GM23338 (cell line): ENCODE measurements at regions not wholly inside any gene's neighbourhood (a gene's known extent, or its start where the extent isn't known, plus 50 kb on each side); places are given as distances from the start of the nearest gene placed in this dataset.

Source experiments
- ATAC-seq: fragments of 200-7000 bp; cut with Tn5 transposase; 3 replicates; pipeline ENCODE4 v1.9.1; 2020
- DNase-seq: peaks from one replicate; pipeline ENCODE4 v3.0.0-alpha.2; 2015; ENCODE audit warnings: low spot score
- H2AFZ ChIP-seq: fragments of 200-600 bp; sonication (generic); 2 replicates; pipeline ENCODE4 v1.8.0; 2016; ENCODE audit warnings: antibody characterized with exemption, mild to moderate bottlenecking, moderate library complexity
- H3F3A ChIP-seq: fragments of 200-600 bp; sonication (generic); replicated peaks from 2 replicates; pipeline ENCODE4 v1.8.0; 2017; ENCODE audit warnings: antibody characterized with exemption, mixed run types, low read depth
- H3K27ac ChIP-seq: fragments of 200-600 bp; sonication (generic); 2 replicates; pipeline ENCODE4 v1.6.1; 2016; ENCODE audit warnings: low read depth
- H3K27me3 ChIP-seq: fragments of 200-600 bp; sonication (generic); 2 replicates; pipeline ENCODE4 v1.8.0; 2016; ENCODE audit warnings: mild to moderate bottlenecking, mixed run types, moderate library complexity; ENCODE audit not compliant: insufficient read depth
- H3K36me3 ChIP-seq: fragments of 200-600 bp; sonication (generic); 2 replicates; pipeline ENCODE4 v1.8.0; 2016; ENCODE audit warnings: mild to moderate bottlenecking; ENCODE audit not compliant: insufficient read depth
- H3K4me1 ChIP-seq: fragments of 200-600 bp; sonication (generic); 2 replicates; pipeline ENCODE4 v1.8.0; 2016; ENCODE audit warnings: mild to moderate bottlenecking, moderate library complexity; ENCODE audit not compliant: insufficient read depth
- H3K4me2 ChIP-seq: fragments of 200-600 bp; sonication (generic); 2 replicates; pipeline ENCODE4 v1.7.1; 2017; ENCODE audit warnings: mixed run types
- H3K4me3 ChIP-seq: fragments of 200-600 bp; sonication (generic); 2 replicates; pipeline ENCODE4 v1.6.1; 2016; ENCODE audit warnings: mixed run types
- H3K79me2 ChIP-seq: fragments of 200-600 bp; sonication (generic); replicated peaks from 2 replicates; pipeline ENCODE4 v1.8.0; 2017; ENCODE audit warnings: mild to moderate bottlenecking; ENCODE audit not compliant: insufficient read depth
- H3K9me2 ChIP-seq: fragments of 200-600 bp; sonication (generic); 2 replicates; pipeline ENCODE4 v1.8.0; 2017; ENCODE audit not compliant: insufficient read depth
- H4K20me1 ChIP-seq: fragments of 200-600 bp; sonication (generic); replicated peaks from 2 replicates; pipeline ENCODE4 v1.8.0; 2017; ENCODE audit warnings: mild to moderate bottlenecking; ENCODE audit not compliant: insufficient read depth
- H3K27ac Mint-ChIP-seq: 2 replicates; pipeline ENCODE4 v1.8.0; 2020; ENCODE audit warnings: inconsistent platforms, mild to moderate bottlenecking, moderate library complexity, mixed read lengths
- H3K27me3 Mint-ChIP-seq: 3 replicates; pipeline ENCODE4 v1.8.0; 2022; ENCODE audit warnings: low read depth, mild to moderate bottlenecking, moderate library complexity, mixed read lengths, inconsistent platforms; ENCODE audit not compliant: insufficient read depth, poor library complexity
- H3K36me3 Mint-ChIP-seq: 3 replicates; pipeline ENCODE4 v1.8.0; 2021; ENCODE audit warnings: low read depth, mild to moderate bottlenecking, inconsistent platforms, moderate library complexity, mixed read lengths
- H3K4me1 Mint-ChIP-seq: 3 replicates; pipeline ENCODE4 v1.8.0; 2020; ENCODE audit warnings: mild to moderate bottlenecking, inconsistent platforms, mixed read lengths
- H3K4me3 Mint-ChIP-seq: 3 replicates; pipeline ENCODE4 v1.8.0; 2021; ENCODE audit warnings: moderate library complexity, mild to moderate bottlenecking, inconsistent platforms, mixed read lengths
- H3K9me3 Mint-ChIP-seq: 3 replicates; pipeline ENCODE4 v1.8.0; 2020; ENCODE audit warnings: moderate library complexity, mild to moderate bottlenecking, inconsistent platforms, mixed read lengths
- CTCF ChIP-seq, 2 experiments: fragments of 200-600 bp in 1 of 2; sonication (generic) in 1 of 2; conservative IDR thresholded peaks; 2 replicates each; pipeline versions ENCODE4 v1.5.1 to v1.6.1; 2016 to 2017; ENCODE audit warnings: antibody characterized with exemption in 2 of 2, low read depth in 2 of 2, mild to moderate bottlenecking in 2 of 2, moderate library complexity in 1 of 2
- EZH2phosphoT487 ChIP-seq: fragments of 200-600 bp; sonication (generic); IDR thresholded peaks from one replicate; pipeline ENCODE4 v1.8.1; 2018; ENCODE audit warnings: antibody characterized with exemption; ENCODE audit not compliant: unreplicated experiment
- NANOG ChIP-seq: IDR thresholded peaks from 2 replicates; pipeline ENCODE4 v1.6.1; 2016; ENCODE audit warnings: antibody characterized with exemption, borderline replicate concordance
- ZNF114 ChIP-seq: fragments of 250-450 bp; sonication (Bioruptor Pico); IDR thresholded peaks from 2 replicates; pipeline ENCODE4 v1.5.0; 2020; ENCODE audit warnings: mild to moderate bottlenecking, moderate library complexity
- ZNF462 ChIP-seq: fragments of 250-450 bp; sonication (Bioruptor Pico); IDR thresholded peaks from 2 replicates; pipeline ENCODE4 v1.5.0; 2020; ENCODE audit warnings: mild to moderate bottlenecking, moderate library complexity

GRCh38 chr19:31492050-31492449 is 142.8 kb upstream of the TSHZ3 start:
- Histone ChIP-seq H3K4me2 (no peak overlapping the region), H3F3A (no peaks in the 10 kb centered on the region), H2AFZ (no peak overlapping the region), H3K36me3 (no peaks in the 10 kb centered on the region), H3K27ac (no peak overlapping the region), H3K27me3 (no peaks in the 10 kb centered on the region), H3K4me3 (no peak overlapping the region), H3K79me2 (no peaks in the 10 kb centered on the region), H3K4me1 (no peaks in the 10 kb centered on the region), H4K20me1 (no peaks in the 10 kb centered on the region), H3K9me2 (peaks cover 20% of the 10 kb centered on the region)
- Mint-ChIP-seq H3K36me3 (peaks cover 3% of the 10 kb centered on the region; the same call in 1 of the 3 replicates), H3K9me3 (peaks cover 8% of the 10 kb centered on the region), H3K4me1 (peaks cover 2% of the 10 kb centered on the region; the same call in 1 of the 3 replicates), H3K27ac (no peak overlapping the region), H3K27me3 (no peaks in the 10 kb centered on the region), H3K4me3 (no peak overlapping the region)
- no peak for TF ChIP-seq ZNF462 (CRISPR knock-in tag)
- TF ChIP-seq ZNF114 (CRISPR knock-in tag), result no peak
- no peak for TF ChIP-seq NANOG
- no peak for ATAC-seq
- DNase-seq, result no peak

- Histone ChIP-seq H3K36me3 (no peaks in the 10 kb centered on the region), H3K79me2 (no peaks in the 10 kb centered on the region), H3K27ac (no peak overlapping the region), H3K4me3 (no peak overlapping the region), H3F3A (no peaks in the 10 kb centered on the region), H3K4me1 (no peaks in the 10 kb centered on the region), H2AFZ (no peak overlapping the region), H3K27me3 (no peaks in the 10 kb centered on the region), H3K9me2 (peaks cover 14% of the 10 kb centered on the region), H3K4me2 (no peak overlapping the region), H4K20me1 (no peaks in the 10 kb centered on the region)
- no peak overlapping the region for H3K27ac Mint-ChIP-seq
- H3K4me1 Mint-ChIP-seq, result no peaks in the 10 kb centered on the region; the same call in 2 of the 3 replicates
- no peaks in the 10 kb centered on the region for H3K36me3 Mint-ChIP-seq
- H3K9me3 Mint-ChIP-seq, result 0 out of 3 replicates have a peak, but pooled peaks cover 3% of the 10 kb centered on the region
- H3K4me3 Mint-ChIP-seq, result no peak overlapping the region
- peaks cover 4% of the 10 kb centered on the region for H3K27me3 Mint-ChIP-seq
- DNase-seq, result no peak
- no peak for ATAC-seq
- no peak for TF ChIP-seq CTCF (conservative IDR thresholded peaks at IDR 0.05; ENCODE audit: low read depth in 2 of 2)
- no peak for TF ChIP-seq EZH2phosphoT487
- TF ChIP-seq ZNF114 (CRISPR knock-in tag), result no peak
Observed at GRCh38 chr19:31496076-31496475, 146.8 kb upstream of the TSHZ3 start.
